Smooth muscle cell (in vitro differentiated cells): ENCODE measurements at regions not wholly inside any gene's neighbourhood (a gene's known extent, or its start where the extent isn't known, plus 50 kb on each side); places are given as distances from the start of the nearest gene placed in this dataset.

Source experiments
- DNase-seq: peaks from one replicate; lab custom pipeline; 2025; ENCODE audit not compliant: unreplicated experiment; lab: John Stamatoyannopoulos, UW
- H2AFZ ChIP-seq: fragments of 200-600 bp; sonication (generic); 2 replicates; pipeline ENCODE4 v1.6.0; 2016; ENCODE audit warnings: antibody characterized with exemption, low read depth, mild to moderate bottlenecking
- H3F3A ChIP-seq: fragments of 200-600 bp; sonication (generic); 2 replicates; pipeline ENCODE4 v1.6.0; 2017; ENCODE audit warnings: antibody characterized with exemption, low read depth
- H3K27ac ChIP-seq: fragments of 200-600 bp; sonication (generic); 2 replicates; pipeline ENCODE4 v1.5.1; 2016; ENCODE audit warnings: low read depth, mild to moderate bottlenecking
- H3K27me3 ChIP-seq: fragments of 200-600 bp; sonication (generic); 2 replicates; pipeline ENCODE4 v1.6.1; 2016; ENCODE audit warnings: low read depth, mild to moderate bottlenecking
- H3K36me3 ChIP-seq: fragments of 200-600 bp; sonication (generic); 2 replicates; pipeline ENCODE4 v1.5.1; 2016; ENCODE audit warnings: low read depth
- H3K4me1 ChIP-seq: fragments of 200-600 bp; sonication (generic); 2 replicates; pipeline ENCODE4 v1.5.1; 2016; ENCODE audit warnings: low read depth
- H3K4me2 ChIP-seq: fragments of 200-600 bp; sonication (generic); 2 replicates; pipeline ENCODE4 v1.6.0; 2016; ENCODE audit warnings: mild to moderate bottlenecking
- H3K4me3 ChIP-seq: fragments of 200-600 bp; sonication (generic); 2 replicates; pipeline ENCODE4 v1.5.1; 2016; ENCODE audit warnings: mild to moderate bottlenecking
- H3K79me2 ChIP-seq: fragments of 200-600 bp; sonication (generic); 2 replicates; pipeline ENCODE4 v1.6.0; 2016; ENCODE audit warnings: low read depth, mild to moderate bottlenecking
- H3K9ac ChIP-seq: fragments of 200-600 bp; sonication (generic); 2 replicates; pipeline ENCODE4 v1.6.0; 2016; ENCODE audit warnings: low read depth
- H3K9me3 ChIP-seq: fragments of 200-600 bp; sonication (generic); replicated peaks from 2 replicates; pipeline ENCODE4 v1.5.1; 2016; ENCODE audit warnings: low read depth
- H4K20me1 ChIP-seq: fragments of 200-600 bp; sonication (generic); 2 replicates; pipeline ENCODE4 v1.6.0; 2016; ENCODE audit warnings: low read depth
- WGBS: methylation state at CpG from one replicate; pipeline ENCODE4 v1.1.7; 2016; ENCODE audit warnings: low lambda C conversion rate; 5-methylcytosine and 5-hydroxymethylcytosine counted together
- TF ChIP-seq, protein P1 (sequence below): fragments of 200-600 bp; sonication (generic); IDR thresholded peaks from 2 replicates; pipeline ENCODE4 v1.5.1; 2017; ENCODE audit warnings: borderline replicate concordance, mild to moderate bottlenecking, antibody characterized with exemption; ENCODE audit not compliant: insufficient read depth, poor library complexity, severe bottlenecking

DNA sequence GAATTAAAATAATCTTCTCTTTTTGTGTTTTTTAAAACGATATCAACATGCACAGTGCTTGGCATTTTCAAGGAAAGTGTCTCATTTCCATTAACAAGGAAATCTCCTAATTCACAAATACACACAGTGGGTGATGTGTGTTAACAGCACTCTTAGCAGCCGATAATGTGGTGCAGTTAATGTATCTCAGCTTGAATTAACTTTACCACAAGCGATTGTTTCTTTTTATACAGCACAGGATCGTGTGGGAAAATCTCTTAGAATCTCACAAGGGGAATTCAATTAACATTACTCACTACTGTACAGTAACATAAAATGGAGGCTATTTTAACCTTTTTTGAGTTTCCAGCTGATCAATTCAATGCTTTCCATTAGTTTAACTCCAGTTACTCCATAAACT, 1841.9 kb downstream of the STIM2 start:
- no peak overlapping the region for H2AFZ ChIP-seq
- H3K4me3 ChIP-seq = no peak overlapping the region
- no peaks in the 10 kb centered on the region for H3K27me3 ChIP-seq
- H3K79me2 ChIP-seq = no peaks in the 10 kb centered on the region
- H4K20me1 ChIP-seq = no peaks in the 10 kb centered on the region
- no peak for DNase-seq
- H3K9ac ChIP-seq = no peak overlapping the region
- no peaks in the 10 kb centered on the region for H3K36me3 ChIP-seq
- peaks cover 11% of the 10 kb centered on the region for H3K4me1 ChIP-seq
- H3F3A ChIP-seq = no peaks in the 10 kb centered on the region
- TF ChIP-seq, protein P1, sequence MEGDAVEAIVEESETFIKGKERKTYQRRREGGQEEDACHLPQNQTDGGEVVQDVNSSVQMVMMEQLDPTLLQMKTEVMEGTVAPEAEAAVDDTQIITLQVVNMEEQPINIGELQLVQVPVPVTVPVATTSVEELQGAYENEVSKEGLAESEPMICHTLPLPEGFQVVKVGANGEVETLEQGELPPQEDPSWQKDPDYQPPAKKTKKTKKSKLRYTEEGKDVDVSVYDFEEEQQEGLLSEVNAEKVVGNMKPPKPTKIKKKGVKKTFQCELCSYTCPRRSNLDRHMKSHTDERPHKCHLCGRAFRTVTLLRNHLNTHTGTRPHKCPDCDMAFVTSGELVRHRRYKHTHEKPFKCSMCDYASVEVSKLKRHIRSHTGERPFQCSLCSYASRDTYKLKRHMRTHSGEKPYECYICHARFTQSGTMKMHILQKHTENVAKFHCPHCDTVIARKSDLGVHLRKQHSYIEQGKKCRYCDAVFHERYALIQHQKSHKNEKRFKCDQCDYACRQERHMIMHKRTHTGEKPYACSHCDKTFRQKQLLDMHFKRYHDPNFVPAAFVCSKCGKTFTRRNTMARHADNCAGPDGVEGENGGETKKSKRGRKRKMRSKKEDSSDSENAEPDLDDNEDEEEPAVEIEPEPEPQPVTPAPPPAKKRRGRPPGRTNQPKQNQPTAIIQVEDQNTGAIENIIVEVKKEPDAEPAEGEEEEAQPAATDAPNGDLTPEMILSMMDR = no peak
- no peaks in the 10 kb centered on the region for H3K9me3 ChIP-seq
- 79% methylated on average over 4 of the region's 4 CpGs for WGBS
- H3K27ac ChIP-seq = no peak overlapping the region
- H3K4me2 ChIP-seq = no peak overlapping the region

- Histone ChIP-seq H3K27ac (no peak overlapping the region), H3F3A (no peaks in the 10 kb centered on the region), H4K20me1 (no peaks in the 10 kb centered on the region), H2AFZ (no peak overlapping the region), H3K9me3 (peaks cover 9% of the 10 kb centered on the region), H3K4me2 (no peak overlapping the region), H3K27me3 (no peaks in the 10 kb centered on the region), H3K79me2 (no peaks in the 10 kb centered on the region), H3K9ac (no peak overlapping the region), H3K4me1 (peaks cover 16% of the 10 kb centered on the region), H3K4me3 (no peak overlapping the region), H3K36me3 (peaks cover 3% of the 10 kb centered on the region)
- DNase-seq = no peak
- TF ChIP-seq, protein P1 = no peak
- WGBS = 39% methylated on average over 3 of the region's 3 CpGs
Observed at GRCh38 chr4:28709891-28710290, 1849.2 kb downstream of the STIM2 start.

DNA sequence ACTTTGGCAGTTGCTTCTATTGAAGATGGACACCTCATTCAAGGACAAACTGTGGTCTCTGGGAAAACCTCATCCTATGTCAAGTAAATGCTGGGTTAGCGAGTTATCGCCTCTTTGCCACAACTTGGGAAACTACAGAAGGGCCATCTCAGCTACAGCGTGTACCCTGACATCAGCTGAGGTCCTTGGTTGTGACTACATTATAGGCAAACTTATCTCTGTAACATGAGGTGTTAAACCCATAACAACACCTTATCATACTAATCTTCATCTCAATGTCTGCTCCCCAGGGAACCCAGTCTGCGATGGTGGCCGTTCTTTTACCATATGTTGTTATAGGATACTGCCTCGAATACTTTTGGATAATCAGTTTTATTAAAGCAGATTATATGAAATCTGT, 1862.7 kb downstream of the STIM2 start:
- H3K79me2 ChIP-seq = no peaks in the 10 kb centered on the region
- no peaks in the 10 kb centered on the region for H3F3A ChIP-seq
- no peaks in the 10 kb centered on the region for H3K9me3 ChIP-seq
- no peaks in the 10 kb centered on the region for H3K27me3 ChIP-seq
- no peaks in the 10 kb centered on the region for H3K36me3 ChIP-seq
- no peaks in the 10 kb centered on the region for H3K4me1 ChIP-seq
- H4K20me1 ChIP-seq = no peaks in the 10 kb centered on the region
- DNase-seq = no peak
- H3K27ac ChIP-seq = no peak overlapping the region
- TF ChIP-seq, protein P1 = no peak
- no peak overlapping the region for H2AFZ ChIP-seq
- H3K4me2 ChIP-seq = no peak overlapping the region
- H3K4me3 ChIP-seq = no peak overlapping the region
- WGBS = 51% methylated on average over 6 of the region's 6 CpGs
- H3K9ac ChIP-seq = no peak overlapping the region

DNA sequence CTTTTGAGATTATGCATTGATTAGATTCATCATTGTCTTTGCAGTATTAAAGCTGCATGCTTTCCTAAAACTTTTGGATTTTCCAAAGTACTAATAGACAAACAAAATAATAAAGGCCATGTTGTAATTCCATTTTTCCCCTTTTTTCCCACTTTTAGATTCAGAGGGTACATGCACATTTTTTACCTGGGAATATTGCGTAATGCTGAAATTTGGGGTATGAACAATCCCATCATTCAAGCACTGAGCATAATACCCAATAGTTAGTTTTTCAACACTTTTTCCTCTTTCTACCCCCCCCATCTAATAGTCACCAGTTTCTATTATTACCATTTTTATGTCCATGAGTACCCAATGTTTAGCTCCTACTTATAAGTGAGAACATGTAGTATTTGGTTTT, 1863.6 kb downstream of the STIM2 start:
- Histone ChIP-seq H3K4me3 (no peak overlapping the region), H3K9ac (no peak overlapping the region), H3K27ac (no peak overlapping the region), H4K20me1 (no peaks in the 10 kb centered on the region), H3K9me3 (no peaks in the 10 kb centered on the region), H2AFZ (no peak overlapping the region), H3F3A (no peaks in the 10 kb centered on the region), H3K79me2 (no peaks in the 10 kb centered on the region), H3K36me3 (no peaks in the 10 kb centered on the region), H3K4me1 (no peaks in the 10 kb centered on the region), H3K27me3 (no peaks in the 10 kb centered on the region), H3K4me2 (no peak overlapping the region)
- DNase-seq = no peak
- TF ChIP-seq, protein P1 = no peak
- WGBS = 100% methylated on average over 1 of the region's 1 CpG
